Left colon (tissue), 2 donors: ENCODE measurements at regions not wholly inside any gene's neighbourhood (a gene's known extent, or its start where the extent isn't known, plus 50 kb on each side); places are given as distances from the start of the nearest gene placed in this dataset.
"Not testable (repeated sequence)": the region's sequence is repeated elsewhere in the genome, so short reads cannot be mapped to it uniquely, and the experiment has no call there.

Experiments used
- ATAC-seq: fragments of 200-7000 bp; cut with Tn5 transposase; one replicate; pipeline ENCODE4 v1.9.1; 2020; ENCODE audit warnings: mild to moderate bottlenecking, moderate library complexity
- DNase-seq, 2 donors: peaks; one replicate each; pipeline ENCODE4 v3.0.0-alpha.2; 2020
- intact Hi-C, 2 donors: fragments of 100-400 bp; cut with DNase I in 1 of 2; cut with micrococcal nuclease in 1 of 2; formaldehyde crosslinking; loops; one replicate each; pipeline versions ENCODE4 v1.11.2 to v1.14.0; 2022; cut with DNase I, micrococcal nuclease
- donor health status: DM: no; HTN: no; CAD: no.
- donor health status: DM: yes; HTN: yes; CAD: no.

DNA sequence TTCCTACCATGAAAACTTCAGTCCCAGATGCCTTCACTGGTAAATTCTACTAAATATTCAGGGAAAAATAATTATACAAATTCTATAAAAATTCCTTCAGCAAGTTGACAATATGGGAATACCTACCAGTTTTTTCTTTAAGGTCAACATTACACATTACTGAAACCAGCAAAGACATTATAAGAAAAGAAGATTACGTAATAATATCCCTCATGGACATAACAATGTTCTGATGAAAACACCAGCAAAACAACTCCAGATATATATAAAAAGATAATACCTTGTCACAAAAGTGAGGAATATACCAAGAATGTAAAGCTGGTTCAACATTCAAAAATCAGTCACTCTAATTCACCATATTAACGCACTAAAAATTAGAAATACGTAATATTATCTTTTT lies 507.9 kb downstream of the DMRTA1 start:
- intact Hi-C loops, result no loop called here
- DNase-seq, result no peak
- ATAC-seq, result no peak

DNA sequence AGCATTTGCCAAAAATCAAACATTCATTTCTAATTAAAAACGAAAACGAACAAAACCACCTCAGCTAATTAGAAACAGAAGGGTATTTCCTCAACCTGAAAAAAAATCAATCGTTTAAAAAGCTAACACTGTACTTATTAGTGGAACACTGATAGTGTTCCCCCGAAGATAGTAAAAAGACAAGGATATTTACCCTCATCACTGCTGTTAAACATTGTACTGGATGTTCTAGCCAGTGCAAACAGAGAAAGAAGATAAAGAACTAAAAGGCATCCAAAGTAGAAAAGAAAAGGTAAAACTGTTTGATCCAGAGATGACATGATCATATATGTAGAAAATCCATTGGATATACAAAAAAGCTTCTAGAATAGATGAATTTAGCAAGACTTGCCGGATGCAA lies 508.3 kb downstream of the DMRTA1 start:
- DNase-seq (no peak), ATAC-seq (no peak)
- intact Hi-C loops, result no loop called here

DNA sequence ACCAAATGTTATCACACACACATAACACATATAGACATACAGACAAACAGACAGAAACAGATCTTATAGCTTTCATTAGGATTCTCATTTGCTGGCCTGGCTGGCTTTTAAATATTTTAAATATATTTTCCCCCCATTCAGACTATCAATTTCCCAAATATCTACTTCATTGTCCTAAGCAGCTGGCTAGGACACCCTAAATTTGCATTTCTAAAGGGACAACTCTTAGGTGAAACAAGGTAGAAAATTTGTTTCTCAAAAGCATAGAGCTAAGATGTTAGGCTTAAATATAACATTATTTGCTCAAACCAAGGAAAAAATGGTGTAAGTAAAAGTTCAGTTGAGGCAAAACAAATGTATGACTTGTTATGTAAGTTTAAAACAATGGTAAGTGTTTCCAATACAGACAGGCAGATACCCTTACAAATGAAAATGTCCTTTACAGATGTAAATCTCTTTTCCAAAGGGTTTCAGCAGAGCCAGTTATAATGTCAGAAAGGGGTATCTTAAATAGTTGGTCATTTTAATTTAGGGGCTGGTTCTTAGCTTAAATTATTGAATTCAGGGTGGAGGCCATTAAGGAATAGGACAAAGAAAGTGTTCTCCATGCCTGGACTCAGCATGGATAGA lies 522.8 kb downstream of the DMRTA1 start:
- ATAC-seq (no peak), DNase-seq (no peak)
- intact Hi-C loops, result no loop called here

DNA sequence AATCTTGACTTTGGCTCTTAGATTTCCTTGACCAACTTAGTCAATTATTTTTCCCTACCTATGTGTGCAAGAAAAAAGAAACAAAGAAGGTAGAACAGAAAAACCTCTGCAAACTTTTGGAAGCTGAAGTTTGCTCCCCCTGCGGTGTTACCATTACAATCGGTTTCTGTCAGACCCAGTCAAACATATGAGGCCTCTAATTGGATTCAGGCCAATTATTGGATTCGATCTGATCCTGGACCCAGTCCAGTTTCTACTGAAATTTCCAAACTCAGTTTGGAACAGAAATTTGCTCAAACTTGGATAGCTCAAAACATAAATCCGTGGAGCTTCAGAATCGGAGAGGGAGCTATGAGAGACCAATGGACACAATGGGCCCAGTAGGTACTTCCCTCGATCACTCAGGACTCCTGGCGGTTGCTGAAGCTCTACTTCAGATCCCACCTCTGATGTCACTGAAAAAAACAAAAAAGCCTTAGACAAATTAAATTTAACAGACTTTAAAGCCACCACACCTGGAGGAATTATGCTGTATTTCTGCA lies 523.9 kb downstream of the DMRTA1 start:
- DNase-seq, result no peak
- ATAC-seq, result no peak
- intact Hi-C loops, result no loop called here

DNA sequence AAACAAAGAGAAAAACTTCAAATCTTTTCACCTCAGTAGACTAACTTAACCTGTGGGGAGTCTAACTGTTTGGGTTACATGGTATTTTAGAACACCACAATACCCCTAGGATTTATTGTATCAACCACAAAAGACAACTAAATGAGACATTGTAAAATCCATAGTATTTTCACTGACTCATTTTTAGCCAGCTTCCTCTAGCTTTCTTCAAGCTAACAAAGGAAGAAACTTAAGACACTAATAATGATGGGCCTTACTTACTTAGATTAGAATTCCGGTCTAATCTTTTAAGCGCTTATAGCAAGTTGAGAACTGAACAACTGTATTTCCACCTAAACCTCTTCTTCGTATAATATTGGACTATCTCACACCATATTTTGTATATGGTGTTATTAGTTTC lies 529.3 kb downstream of the DMRTA1 start:
- intact Hi-C loops, result no loop called here
- ATAC-seq (no peak), DNase-seq (no peak)

DNA sequence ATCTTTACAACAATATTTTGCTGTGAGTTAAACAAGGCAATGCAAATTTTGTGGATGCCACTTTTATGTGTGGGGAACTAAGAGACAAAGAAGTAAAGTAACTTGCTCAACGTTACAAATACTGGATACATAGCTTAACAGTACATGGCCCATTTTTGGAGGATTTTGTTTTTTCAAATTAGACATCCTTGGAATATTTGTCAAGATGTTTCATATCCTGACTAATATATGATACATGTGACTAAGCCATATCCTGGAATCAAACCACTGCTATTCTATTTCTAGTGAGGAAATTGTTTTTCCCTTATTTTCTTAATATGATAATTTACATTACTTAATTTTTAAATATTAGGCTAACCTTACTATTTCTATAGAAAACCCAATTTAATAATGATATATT lies 529.8 kb downstream of the DMRTA1 start:
- DNase-seq (no peak), ATAC-seq (no peak)
- intact Hi-C loops, result no loop called here

DNA sequence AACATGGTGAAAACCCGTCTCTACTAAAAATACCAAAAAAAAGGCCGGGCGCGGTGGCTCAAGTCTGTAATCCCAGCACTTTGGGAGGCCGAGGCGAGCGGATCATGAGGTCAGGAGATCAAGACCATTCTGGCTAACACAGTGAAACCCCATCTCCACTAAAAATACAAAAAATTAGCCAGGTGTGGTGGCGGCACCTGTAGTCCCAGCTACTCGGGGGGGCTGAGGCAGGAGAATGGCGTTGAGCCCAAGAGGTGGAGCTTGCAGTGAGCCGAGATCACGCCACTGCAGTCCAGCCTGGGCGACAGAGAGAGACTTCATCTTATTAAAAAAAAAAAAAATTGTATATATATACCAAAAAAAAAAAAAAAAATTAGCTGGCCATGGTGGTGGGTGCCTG lies 533.8 kb downstream of the DMRTA1 start:
- DNase-seq, intact Hi-C loops, ATAC-seq: not testable (repeated sequence)

DNA sequence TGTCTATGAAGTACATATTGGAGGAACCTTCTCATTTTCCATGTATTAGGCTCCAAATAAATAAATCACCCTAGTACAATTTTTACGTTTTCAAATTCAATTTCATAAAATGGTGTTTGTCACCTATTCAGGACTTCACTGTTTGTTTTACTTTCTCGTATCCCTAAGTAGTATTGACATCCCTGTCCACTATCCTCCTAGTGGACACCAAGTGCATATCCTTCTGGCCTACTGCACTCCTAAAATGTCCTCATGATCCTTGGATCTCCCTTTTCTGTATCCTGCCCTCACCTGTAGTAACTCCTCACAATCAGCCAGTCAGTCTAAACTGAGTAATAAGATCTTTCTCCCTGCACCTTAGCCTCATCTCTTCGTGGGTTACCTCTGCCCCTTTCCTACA lies 539.9 kb downstream of the DMRTA1 start:
- no peak for ATAC-seq
- no peak for DNase-seq
- intact Hi-C loops, result no loop called here

DNA sequence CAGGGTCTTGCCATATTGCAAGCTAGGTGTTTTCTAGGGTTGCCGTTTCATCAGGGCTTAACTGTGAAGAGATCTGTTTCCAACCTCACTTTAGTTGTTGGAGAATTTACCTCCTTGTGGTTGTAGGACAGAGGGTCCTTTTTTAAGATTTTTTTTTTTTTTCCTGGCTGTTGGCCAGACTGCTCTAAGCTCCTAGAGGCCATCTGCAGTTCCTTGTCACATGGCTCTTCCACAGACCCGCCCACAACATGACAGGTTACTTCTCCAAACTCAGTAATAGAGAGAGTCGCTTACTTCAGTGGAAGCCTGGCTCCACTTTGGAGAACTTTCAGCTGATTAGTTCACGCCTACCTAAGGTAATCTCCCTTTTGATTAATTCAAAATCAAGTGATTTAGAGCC lies 543.7 kb downstream of the DMRTA1 start:
- intact Hi-C loops, result no loop called here
- ATAC-seq (no peak), DNase-seq (no peak)

DNA sequence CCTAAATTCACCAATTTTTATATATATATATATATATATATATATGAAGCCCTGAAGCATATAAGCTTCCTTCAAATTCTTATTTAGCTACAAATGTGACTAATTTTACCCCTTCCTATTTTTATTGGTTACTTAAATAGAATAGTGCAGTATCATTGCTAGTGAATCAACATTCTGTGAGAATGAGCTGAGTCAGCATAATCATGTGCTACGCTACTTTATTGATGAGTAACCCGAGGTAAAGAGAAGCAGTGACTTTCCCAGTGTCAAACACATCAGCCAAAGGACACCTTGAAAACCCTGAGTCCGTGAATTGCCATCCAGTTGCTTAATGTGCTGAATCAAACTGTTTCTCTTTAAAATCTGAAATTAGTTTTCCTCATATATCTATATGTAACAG lies 546.2 kb downstream of the DMRTA1 start:
- ATAC-seq, result no peak
- DNase-seq, result no peak
- intact Hi-C loops, result no loop called here

DNA sequence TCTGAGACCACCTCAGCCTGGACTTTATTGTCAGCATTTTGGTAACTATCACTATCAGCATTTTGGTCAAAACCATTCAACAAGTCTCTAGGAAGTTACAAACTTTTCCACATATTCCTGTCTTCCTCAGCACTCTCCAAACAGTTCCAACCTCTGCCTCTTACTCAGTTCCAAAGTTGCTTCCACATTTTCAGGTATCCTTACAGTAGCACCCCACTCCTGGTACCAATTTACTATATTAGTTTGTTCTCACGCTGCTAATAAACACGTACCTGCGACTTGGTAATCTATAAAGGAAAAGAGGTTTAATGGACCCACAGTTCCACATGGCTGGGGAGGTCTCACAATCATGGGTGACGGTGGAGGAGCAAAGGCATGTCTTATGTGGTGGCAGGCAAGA lies 551.3 kb downstream of the DMRTA1 start:
- ATAC-seq (no peak), DNase-seq (no peak)
- intact Hi-C loops, result no loop called here

DNA sequence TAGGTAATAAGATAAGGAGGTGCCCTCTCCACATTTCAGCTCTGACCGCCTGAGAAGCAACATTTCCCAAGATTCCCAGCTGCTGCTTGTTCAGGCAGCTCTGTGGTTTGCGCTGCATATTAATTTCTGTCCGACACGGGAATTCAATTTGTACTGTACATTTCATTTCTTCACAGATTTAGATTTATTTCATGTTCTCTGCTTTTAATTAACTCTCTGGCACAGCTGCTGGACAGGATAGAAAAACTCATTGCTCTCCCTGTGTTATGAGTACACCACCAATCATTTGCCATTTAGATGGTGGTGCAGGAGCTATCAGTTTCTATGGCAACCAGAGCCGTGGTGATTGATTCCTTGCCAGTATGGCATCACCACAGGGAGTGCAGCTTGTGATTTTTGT lies 558.5 kb downstream of the DMRTA1 start:
- DNase-seq (no peak), ATAC-seq (no peak)
- intact Hi-C loops, result no loop called here

DNA sequence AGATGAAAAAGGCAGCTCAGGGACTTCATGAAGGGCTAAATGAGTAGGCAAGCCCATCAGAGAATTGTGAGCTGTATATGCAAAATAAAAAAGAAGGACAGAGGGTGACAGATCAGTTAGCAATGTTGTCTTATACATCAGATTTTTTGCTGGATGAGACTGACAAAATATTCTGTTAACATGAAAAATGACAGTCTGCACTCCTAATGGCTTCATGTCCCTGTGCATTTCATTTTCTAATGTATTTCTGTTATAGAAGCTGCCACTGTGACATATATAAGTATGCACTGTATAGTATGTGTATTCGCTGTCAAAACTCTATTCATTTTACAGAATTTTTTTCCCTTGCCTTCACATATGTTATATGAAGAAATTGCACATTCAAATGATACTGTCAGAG lies 559.5 kb downstream of the DMRTA1 start:
- ATAC-seq (no peak), DNase-seq (no peak)
- intact Hi-C loops, result no loop called here

DNA sequence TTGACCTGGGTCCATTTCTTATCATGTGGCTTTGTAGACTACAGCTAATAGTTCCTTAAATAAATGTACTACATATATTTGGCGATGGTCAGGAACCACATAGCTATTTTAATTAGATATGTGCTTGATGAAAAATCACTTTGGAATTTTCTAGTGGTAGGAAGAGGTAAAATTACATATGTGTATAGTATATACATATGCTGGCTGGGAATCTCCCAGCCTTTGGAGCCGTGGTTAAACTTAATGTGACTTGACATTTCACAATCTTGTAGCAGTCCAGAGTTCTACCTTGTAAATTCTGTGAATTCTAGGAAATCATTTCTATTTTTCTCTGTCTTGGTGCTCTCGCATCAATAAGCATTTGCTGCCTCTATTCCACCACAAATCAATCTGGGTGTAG lies 565.0 kb downstream of the DMRTA1 start:
- no peak for DNase-seq
- no peak for ATAC-seq
- intact Hi-C loops, result no loop called here

DNA sequence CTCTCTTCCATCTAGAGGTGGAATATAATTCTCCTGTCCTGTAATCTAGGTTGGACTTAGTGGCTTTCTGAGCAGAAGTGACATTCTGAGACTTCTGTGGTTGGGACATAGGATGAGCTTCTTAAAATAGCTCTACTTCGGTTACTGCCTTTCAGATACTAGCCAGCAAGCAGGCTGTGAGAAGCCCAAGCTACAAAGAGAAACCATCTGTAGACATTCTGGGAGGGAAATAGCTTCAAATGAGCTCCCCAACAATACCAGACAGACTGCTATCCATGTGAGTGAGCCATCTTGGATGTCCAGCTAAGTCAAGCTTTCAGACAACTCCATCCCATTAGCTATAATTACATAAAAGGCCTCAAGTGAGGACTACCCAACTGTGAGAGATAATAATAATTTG lies 568.9 kb downstream of the DMRTA1 start:
- DNase-seq (no peak), ATAC-seq (no peak)
- intact Hi-C loops, result no loop called here

DNA sequence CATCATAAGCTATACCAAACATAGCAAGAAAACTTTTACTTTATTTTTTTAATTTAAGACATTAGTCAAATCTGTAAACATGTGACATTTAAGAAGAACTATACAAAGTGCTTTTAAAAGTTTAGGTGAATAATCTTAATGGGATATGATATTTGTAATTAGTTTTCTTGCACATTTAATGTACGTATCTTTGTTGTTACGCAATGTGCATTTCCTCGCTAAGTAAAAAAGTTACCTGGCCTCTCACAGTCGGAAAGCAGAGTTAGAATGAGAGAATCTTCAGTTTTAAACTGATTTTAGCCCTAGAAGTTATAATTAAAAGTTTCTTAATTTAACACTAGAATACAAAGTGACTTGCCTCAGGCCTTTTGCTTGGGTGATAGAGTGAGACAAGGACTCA lies 589.8 kb downstream of the DMRTA1 start:
- no peak for DNase-seq
- no peak for ATAC-seq
- intact Hi-C loops, result no loop called here

DNA sequence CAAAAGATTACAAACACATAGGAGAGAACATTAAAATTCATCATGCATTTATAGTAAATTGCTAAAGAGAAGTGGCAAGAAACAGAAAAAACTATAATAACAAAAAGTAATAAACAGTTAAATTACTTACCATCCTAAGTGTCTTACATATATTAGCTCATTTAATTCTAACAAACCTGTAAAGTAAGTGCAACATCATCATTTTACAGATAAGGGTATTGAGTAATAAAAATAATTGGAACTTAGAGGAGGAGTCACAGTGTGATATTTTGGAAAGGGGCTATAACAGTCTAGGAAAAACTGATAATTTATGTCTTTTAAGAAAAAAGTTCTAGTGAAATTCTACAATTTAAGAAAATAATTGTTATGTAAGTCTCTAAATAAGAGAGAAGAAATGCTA lies 592.8 kb downstream of the DMRTA1 start:
- ATAC-seq, result no peak
- no peak for DNase-seq

DNA sequence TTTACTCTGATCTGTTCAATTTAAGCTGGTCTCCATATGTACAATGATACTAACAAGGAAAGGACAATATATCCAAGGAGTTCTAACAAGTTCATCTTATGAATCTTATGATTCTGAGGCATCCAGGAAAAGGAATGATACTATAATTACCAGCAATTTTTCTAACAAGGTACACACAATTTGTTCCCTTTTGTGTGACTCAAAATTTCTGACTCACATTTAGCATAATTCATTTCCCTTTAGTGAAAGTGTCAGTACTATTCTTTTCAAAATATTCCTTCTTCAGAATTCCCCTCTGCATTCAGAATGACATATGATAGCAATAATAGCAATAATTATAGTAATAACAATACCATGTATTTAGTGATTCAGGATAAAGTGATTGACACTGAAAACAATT lies 594.8 kb downstream of the DMRTA1 start:
- intact Hi-C loops, result no loop called here
- no peak for DNase-seq
- ATAC-seq, result no peak

More for the DNA sequence above, 592.8 kb downstream of the DMRTA1 start:
- intact Hi-C loops, result no loop called here

DNA sequence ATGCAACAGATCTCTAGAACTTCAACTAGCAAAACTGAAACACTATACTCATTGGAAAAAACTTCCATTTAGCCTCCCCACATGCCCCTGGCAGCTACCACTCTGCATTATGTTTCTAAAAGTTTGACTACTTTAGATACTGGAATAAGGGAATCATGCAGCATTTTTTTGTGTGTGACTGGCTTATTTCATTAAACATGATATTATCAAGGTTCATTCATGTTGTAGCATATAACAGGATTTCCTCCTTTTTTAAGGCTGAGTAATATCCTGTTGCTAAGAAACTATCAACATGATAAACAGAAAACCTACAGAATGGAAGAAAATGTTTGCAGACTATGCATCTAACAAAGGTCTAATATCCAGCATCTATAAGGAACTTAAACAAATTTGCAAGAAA lies 597.9 kb downstream of the DMRTA1 start:
- no peak for DNase-seq
- no peak for ATAC-seq
- intact Hi-C loops, result no loop called here

DNA sequence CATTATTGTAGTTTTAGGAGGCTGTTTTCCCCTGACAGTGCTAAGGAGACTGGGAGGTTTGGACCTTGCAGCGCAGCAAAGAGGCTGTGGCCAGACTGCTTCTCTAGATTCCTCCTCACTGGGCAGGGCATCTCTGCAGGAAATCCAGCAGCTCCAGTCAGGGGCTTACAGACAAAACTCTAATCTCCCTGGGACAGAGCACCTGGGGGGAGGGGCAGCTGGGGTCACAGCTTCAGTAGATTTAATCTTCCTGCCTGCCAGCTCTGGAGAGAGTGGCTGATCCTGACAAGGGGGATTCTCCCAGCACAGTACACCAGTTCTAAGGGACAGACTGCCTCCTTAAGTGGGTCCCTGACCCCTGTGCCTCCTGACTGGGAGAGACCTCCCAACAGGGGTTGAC lies 599.4 kb downstream of the DMRTA1 start:
- ATAC-seq, DNase-seq, intact Hi-C loops: not testable (repeated sequence)

DNA sequence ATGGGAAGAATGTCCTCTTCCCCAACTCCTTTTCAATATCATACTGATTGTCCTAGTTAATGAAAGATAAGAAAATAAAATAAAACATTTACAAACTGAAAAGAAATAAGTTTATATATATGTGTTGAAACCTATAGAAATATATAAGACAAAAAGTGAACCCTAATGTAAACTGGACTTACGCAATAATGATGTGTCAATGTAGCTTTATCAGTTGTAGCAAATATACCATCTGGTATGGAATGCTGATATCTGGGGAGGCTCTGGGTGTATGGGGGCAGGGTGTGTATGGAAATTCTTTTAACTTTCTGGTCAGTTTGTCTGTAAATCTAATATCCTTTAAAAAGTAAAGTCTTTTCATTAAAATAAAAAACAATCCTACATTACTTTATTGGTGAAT lies 603.9 kb downstream of the DMRTA1 start:
- DNase-seq (no peak), ATAC-seq (no peak)
- intact Hi-C loops, result no loop called here
